Choroid plexus epithelial cell (primary cell): ENCODE measurements at regions not wholly inside any gene's neighbourhood (a gene's known extent, or its start where the extent isn't known, plus 50 kb on each side); places are given as distances from the start of the nearest gene placed in this dataset.

Source experiments
- DNase-seq: peaks from one replicate; pipeline ENCODE4 v3.0.0-alpha.2; 2010; ENCODE audit warnings: low read depth
- H3K4me3 ChIP-seq: 2 replicates; pipeline ENCODE4 v1.5.1; 2011; ENCODE audit warnings: low read depth, mild to moderate bottlenecking, control low read depth, low read length, moderate library complexity
- CTCF ChIP-seq: conservative IDR thresholded peaks from 2 replicates; pipeline ENCODE4 v1.5.1; 2011; ENCODE audit warnings: low read depth, mild to moderate bottlenecking, control low read depth, inconsistent platforms, low read length, moderate library complexity

- no peak for TF ChIP-seq CTCF
- no peak for DNase-seq
- H3K4me3 ChIP-seq: no peak overlapping the region
Measured at GRCh38 chr5:168171901-168172759, 119.3 kb upstream of the WWC1 start.

- no peak for TF ChIP-seq CTCF
- DNase-seq: no peak
- no peak overlapping the region for H3K4me3 ChIP-seq
Measured at GRCh38 chr5:168172760-168173223, 118.7 kb upstream of the WWC1 start.

DNA sequence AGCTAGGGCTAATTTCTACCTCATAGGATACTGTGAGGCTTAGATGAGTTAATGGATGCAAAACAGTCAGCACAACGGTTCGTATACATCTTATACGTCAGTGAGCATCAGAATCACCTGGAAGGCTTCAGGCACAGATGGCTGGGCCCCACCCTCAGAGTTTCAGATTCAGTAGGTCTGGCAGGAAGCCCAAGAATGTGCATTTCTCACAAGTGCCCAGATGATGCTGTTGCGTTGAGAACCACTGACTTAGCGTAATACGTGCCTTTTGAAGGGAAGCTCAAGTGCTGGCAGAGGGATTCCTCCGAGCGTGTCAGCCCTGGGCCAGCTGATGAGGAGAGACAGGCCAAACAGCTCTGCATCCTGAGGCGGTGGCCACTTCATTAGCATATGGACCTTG, 117.1 kb upstream of the WWC1 start:
- TF ChIP-seq CTCF: no peak
- DNase-seq: no peak
- H3K4me3 ChIP-seq: no peak overlapping the region

DNA sequence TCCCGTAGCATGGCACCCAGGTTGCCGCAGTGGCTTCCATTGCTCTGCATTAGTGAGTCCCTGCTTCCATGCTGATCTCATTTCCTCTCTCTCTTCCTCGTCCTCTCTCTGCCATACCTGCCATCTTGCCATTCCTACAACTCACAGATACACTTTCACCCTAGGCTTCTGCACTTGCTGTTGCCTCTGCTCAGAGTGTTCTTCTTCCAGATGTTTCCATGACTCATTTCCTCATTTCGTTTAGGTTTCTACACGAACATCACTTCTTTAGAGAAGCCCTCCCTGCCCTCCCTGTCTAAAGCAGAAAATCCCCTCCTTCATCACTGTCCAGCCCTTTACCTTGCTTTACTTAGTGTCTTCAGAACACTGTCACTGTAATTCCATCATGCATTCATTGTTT, 115.2 kb upstream of the WWC1 start:
- no peak for DNase-seq
- no peak overlapping the region for H3K4me3 ChIP-seq
- TF ChIP-seq CTCF: no peak

DNA sequence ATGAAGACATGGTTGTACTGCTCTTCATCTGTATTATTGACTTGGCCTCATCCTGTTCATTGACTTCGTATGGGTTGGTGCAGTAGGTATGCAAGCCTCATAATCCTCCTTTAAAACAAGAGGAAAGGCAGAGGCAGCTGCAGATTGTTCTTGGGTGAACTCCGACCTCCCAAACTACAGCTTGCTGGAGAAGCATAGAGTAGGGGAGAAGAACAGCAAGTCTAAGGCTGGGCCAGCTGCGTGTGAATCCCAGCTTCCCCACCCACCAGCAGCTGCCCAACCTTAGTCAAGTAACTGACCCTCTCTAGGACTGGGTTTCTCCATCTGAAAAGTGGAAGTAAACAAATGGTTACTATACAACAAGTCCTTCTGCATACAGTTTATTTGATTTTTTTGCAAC, 114.5 kb upstream of the WWC1 start:
- H3K4me3 ChIP-seq: no peak overlapping the region
- no peak for TF ChIP-seq CTCF
- DNase-seq: no peak

- H3K4me3 ChIP-seq: no peak overlapping the region
- no peak for DNase-seq
- TF ChIP-seq CTCF: no peak
Measured at GRCh38 chr5:168177831-168178450, 113.5 kb upstream of the WWC1 start.
